ENCODE measurements at regions not wholly inside any gene's neighbourhood (a gene's known extent, or its start where the extent isn't known, plus 50 kb on each side); places are given as distances from the start of the nearest gene placed in this dataset.

- TF ChIP-seq CTCF (IDR thresholded peaks at IDR 0.05; ENCODE audit: insufficient read depth, low read depth, low read length) (no peak), EZH2 (IDR thresholded peaks at IDR 0.05; ENCODE audit: insufficient read depth, low read length) (no peak)
Measured at GRCh38 chr6:12369355-12369754, 79.2 kb downstream of the EDN1 start.

Measured in astrocyte (in vitro differentiated cells and primary cell).